WERI-Rb-1 (cell line): ENCODE measurements at regions not wholly inside any gene's neighbourhood (a gene's known extent, or its start where the extent isn't known, plus 50 kb on each side); places are given as distances from the start of the nearest gene placed in this dataset.

Source experiments
- DNase-seq: peaks from one replicate; pipeline ENCODE4 v3.0.0-alpha.2; 2020
- H3K27ac ChIP-seq: fragments of 250-450 bp; sonication (Bioruptor Pico); 2 replicates; pipeline ENCODE4 v1.5.1; 2020; ENCODE audit warnings: mild to moderate bottlenecking, moderate library complexity
- H3K27me3 ChIP-seq: fragments of 250-450 bp; sonication (Bioruptor Pico); 2 replicates; pipeline ENCODE4 v1.5.1; 2021; ENCODE audit warnings: mild to moderate bottlenecking, low read depth, moderate library complexity; ENCODE audit not compliant: insufficient read depth, severe bottlenecking
- H3K36me3 ChIP-seq: fragments of 250-450 bp; sonication (Bioruptor Pico); 2 replicates; pipeline ENCODE4 v1.5.1; 2020; ENCODE audit warnings: mild to moderate bottlenecking, moderate library complexity
- H3K4me3 ChIP-seq: 2 replicates; pipeline ENCODE4 v1.5.1; 2011; ENCODE audit warnings: low read depth, mild to moderate bottlenecking, control low read depth, low read length
- H3K9me3 ChIP-seq: fragments of 250-450 bp; sonication (Bioruptor Pico); 2 replicates; pipeline ENCODE4 v1.5.1; 2021; ENCODE audit warnings: mild to moderate bottlenecking, moderate library complexity; ENCODE audit not compliant: severe bottlenecking
- TF ChIP-seq, protein P1 (sequence below): IDR thresholded peaks from 2 replicates; pipeline ENCODE4 v1.5.1; 2011; ENCODE audit warnings: low read depth, mild to moderate bottlenecking, control low read depth, inconsistent platforms, low read length

DNA sequence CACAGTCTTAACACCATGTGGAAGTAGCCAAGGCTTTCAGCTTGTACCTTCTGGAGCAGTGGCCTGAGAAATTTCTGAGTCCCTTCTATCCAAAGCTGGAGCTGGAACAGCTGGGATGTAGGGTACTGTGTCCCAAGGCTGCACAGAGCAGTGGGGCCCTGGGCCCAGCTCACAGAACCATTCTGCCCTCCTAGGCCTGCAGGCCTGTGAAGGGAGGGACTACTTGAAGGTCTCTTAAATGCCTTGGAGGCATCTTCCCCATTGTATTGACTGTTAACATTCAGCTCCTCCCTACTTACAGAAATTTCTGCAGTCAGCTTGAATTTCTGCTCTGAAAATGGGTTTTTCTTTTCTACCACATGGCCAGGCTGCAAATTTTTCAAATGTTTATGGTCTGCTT is 156.5 kb upstream of the MANEA start:
- no peaks in the 10 kb centered on the region for H3K27me3 ChIP-seq
- no peak overlapping the region for H3K4me3 ChIP-seq
- DNase-seq: no peak
- peaks cover 2% of the 10 kb centered on the region for H3K9me3 ChIP-seq
- TF ChIP-seq, protein P1, sequence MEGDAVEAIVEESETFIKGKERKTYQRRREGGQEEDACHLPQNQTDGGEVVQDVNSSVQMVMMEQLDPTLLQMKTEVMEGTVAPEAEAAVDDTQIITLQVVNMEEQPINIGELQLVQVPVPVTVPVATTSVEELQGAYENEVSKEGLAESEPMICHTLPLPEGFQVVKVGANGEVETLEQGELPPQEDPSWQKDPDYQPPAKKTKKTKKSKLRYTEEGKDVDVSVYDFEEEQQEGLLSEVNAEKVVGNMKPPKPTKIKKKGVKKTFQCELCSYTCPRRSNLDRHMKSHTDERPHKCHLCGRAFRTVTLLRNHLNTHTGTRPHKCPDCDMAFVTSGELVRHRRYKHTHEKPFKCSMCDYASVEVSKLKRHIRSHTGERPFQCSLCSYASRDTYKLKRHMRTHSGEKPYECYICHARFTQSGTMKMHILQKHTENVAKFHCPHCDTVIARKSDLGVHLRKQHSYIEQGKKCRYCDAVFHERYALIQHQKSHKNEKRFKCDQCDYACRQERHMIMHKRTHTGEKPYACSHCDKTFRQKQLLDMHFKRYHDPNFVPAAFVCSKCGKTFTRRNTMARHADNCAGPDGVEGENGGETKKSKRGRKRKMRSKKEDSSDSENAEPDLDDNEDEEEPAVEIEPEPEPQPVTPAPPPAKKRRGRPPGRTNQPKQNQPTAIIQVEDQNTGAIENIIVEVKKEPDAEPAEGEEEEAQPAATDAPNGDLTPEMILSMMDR: no peak
- no peak overlapping the region for H3K27ac ChIP-seq
- no peaks in the 10 kb centered on the region for H3K36me3 ChIP-seq

GRCh38 chr6:95423331-95423730 is 154.0 kb upstream of the MANEA start:
- H3K4me3 ChIP-seq: no peak overlapping the region
- no peaks in the 10 kb centered on the region for H3K36me3 ChIP-seq
- no peaks in the 10 kb centered on the region for H3K27me3 ChIP-seq
- peaks cover 2% of the 10 kb centered on the region for H3K9me3 ChIP-seq
- TF ChIP-seq, protein P1: no peak
- H3K27ac ChIP-seq: no peak overlapping the region
- DNase-seq: no peak

DNA sequence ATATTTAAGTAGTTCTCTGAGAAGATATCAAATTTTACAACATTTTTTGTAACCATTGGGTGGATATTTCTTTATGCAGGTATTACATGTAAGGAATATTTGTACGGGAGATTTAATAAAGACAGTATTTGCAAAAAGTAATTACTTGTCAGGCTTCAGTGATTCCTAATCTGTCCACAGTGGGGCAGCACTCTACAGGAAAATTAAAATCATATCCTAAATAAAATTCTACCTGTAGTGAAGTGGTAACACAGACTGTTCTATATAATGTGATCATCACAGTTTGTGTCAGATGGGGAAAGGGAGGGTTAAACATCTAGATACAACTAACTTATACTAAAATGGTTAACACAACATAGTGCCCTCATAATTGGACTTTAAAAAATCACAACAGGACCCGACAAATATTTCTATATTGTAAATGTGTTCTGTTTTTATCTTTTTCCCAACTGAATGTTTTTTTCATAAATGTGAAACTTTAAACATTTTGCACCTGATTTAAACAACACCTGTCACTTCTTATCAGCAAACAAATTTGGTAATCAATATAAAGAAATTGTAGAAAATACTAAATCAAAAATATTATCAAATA is 145.6 kb upstream of the MANEA start:
- H3K4me3 ChIP-seq: no peak overlapping the region
- peak; percentile 32 for DNase-seq
- no peaks in the 10 kb centered on the region for H3K27me3 ChIP-seq
- no peaks in the 10 kb centered on the region for H3K9me3 ChIP-seq
- H3K27ac ChIP-seq: no peak overlapping the region
- TF ChIP-seq, protein P1: peak; percentile 25; the same call in 1 of the 2 replicates
- H3K36me3 ChIP-seq: no peaks in the 10 kb centered on the region

DNA sequence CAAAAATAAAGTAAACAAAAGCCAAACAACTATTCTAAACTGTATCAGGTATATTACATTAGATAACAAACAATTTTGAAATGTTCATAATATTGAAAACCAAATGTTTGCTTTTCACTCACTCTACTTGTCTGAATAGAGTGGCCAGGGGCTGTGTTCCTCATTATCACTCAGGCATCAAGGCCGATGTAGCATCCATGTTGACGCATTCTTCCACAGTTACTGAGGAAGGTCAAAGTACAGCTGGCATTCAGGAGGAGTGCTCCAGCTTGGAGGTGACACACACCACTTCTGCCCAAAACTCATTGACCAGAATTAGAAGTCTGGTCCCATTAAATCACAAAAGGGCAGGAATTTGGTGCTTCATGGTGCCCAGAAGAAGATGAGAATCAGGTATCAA is 137.6 kb upstream of the MANEA start:
- H3K36me3 ChIP-seq: no peaks in the 10 kb centered on the region
- TF ChIP-seq, protein P1: no peak

GRCh38 chr6:95448208-95448607 is 129.1 kb upstream of the MANEA start:
- DNase-seq: no peak
- Histone ChIP-seq H3K4me3 (no peak overlapping the region), H3K27ac (no peak overlapping the region), H3K9me3 (no peaks in the 10 kb centered on the region), H3K36me3 (no peaks in the 10 kb centered on the region), H3K27me3 (no peaks in the 10 kb centered on the region)
- TF ChIP-seq, protein P1: no peak

More for the DNA sequence above, 137.6 kb upstream of the MANEA start:
- Histone ChIP-seq H3K9me3 (no peaks in the 10 kb centered on the region), H3K27ac (no peak overlapping the region), H3K4me3 (no peak overlapping the region), H3K27me3 (no peaks in the 10 kb centered on the region)
- DNase-seq: no peak

- H3K4me3 ChIP-seq: no peak overlapping the region
- no peaks in the 10 kb centered on the region for H3K36me3 ChIP-seq
- H3K27ac ChIP-seq: no peak overlapping the region
- no peaks in the 10 kb centered on the region for H3K27me3 ChIP-seq
- DNase-seq: no peak
- H3K9me3 ChIP-seq: no peaks in the 10 kb centered on the region
- TF ChIP-seq, protein P1: no peak
These were observed 107.8 kb upstream of the MANEA start for GRCh38 chr6:95469511-95469910.
